Adrenal gland (tissue), 9 donors: ENCODE measurements at regions not wholly inside any gene's neighbourhood (a gene's known extent, or its start where the extent isn't known, plus 50 kb on each side); places are given as distances from the start of the nearest gene placed in this dataset.

Source experiments
- DNase-seq, 7 donors: peaks; one replicate each; pipeline ENCODE4 v3.0.0-alpha.2; 2019 to 2020
- H3K27ac ChIP-seq, 5 donors: fragments of 200-600 bp; sonication (generic) in 4 of 5; 1 replicate in 3 of 5; 2 replicates in 2 of 5; pipeline versions ENCODE4 v1.5.1 to v1.8.0; 2016 to 2020; ENCODE audit warnings: mild to moderate bottlenecking in 1 of 5
- H3K27me3 ChIP-seq: fragments of 200-600 bp; 2 replicates; pipeline ENCODE4 v1.8.0; 2021
- H3K36me3 ChIP-seq, 2 donors: fragments of 200-600 bp; replicated peaks in 1 of 2; 1 replicate in 1 of 2; 2 replicates in 1 of 2; pipeline versions ENCODE4 v1.5.1 to v1.8.0; 2018 to 2022
- H3K4me1 ChIP-seq, 2 donors: fragments of 200-600 bp; replicated peaks in 1 of 2; 1 replicate in 1 of 2; 2 replicates in 1 of 2; pipeline versions ENCODE4 v1.5.1 to v1.8.0; 2018 to 2021
- H3K4me3 ChIP-seq, 4 donors: fragments of 200-600 bp; sonication (generic) in 3 of 4; one replicate each; pipeline ENCODE4 v1.5.1; 2016 to 2018
- H3K9me3 ChIP-seq, 3 donors: fragments of 200-600 bp; sonication (generic) in 1 of 3; replicated peaks in 1 of 3; 1 replicate in 2 of 3; 2 replicates in 1 of 3; pipeline versions ENCODE4 v1.5.1 to v1.8.0; 2016 to 2021
- CTCF ChIP-seq, 6 experiments: fragments of 450-650 bp in 4 of 6; fragments of 200-600 bp in 2 of 6; sonication (generic) in 1 of 6; IDR thresholded peaks; 1 replicate in 5 of 6; 2 replicates in 1 of 6; pipeline versions ENCODE4 v1.5.1 to v1.8.0; 2016 to 2021; ENCODE audit warnings: antibody characterized with exemption in 6 of 6, mild to moderate bottlenecking in 2 of 6, moderate library complexity in 1 of 6
- POLR2A ChIP-seq, 2 donors: fragments of 450-650 bp; IDR thresholded peaks; one replicate each; pipeline ENCODE4 v1.6.1; 2017; ENCODE audit warnings: antibody characterized with exemption in 2 of 2, mild to moderate bottlenecking in 2 of 2, moderate library complexity in 1 of 2
- WGBS, 4 donors: extraction: QIAGEN DNeasy Blood & Tissue Kit in 2 of 4; methylation state at CpG; one replicate each; pipeline versions ENCODE4 v1.1.5 to v1.1.7; 2013 to 2017; 5-methylcytosine and 5-hydroxymethylcytosine counted together
- intact Hi-C, 2 donors: fragments of 100-400 bp; cut with DNase I; formaldehyde crosslinking; loops; one replicate each; pipeline versions ENCODE4 v1.14.1 to v1.15.0; 2022 to 2023
- donor health status: healthy with polysubstance abuse.
- donor health status: Bipolar disorder and iron deficiency.
- donor health status: DM: yes; HTN: yes; CAD: no.
- donor health status: DM: no; HTN: no; CAD: no.
- donor health status: DM: no; HTN: no; CAD: no.

DNA sequence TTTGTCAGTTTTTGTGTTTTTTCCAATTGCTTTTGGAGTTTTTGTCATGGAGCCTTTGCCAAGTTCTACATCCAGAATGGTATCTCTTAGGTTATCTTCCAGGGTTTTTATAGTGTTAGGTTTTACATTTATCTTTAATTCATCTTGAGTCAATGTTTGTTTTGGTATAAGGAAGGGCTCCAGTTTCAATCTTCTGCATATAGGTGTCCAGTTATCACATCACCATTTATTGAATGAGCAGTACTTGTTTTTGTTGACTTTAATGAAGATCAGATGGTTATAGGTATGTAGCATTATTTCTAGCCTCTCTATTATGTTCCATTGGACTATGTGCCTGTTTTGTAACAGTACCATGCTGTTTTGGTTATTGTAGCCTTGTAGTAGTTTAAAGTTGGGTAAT lies 1233.1 kb downstream of the PLA2G4A start:
- H3K27me3 ChIP-seq = no peaks in the 10 kb centered on the region
- H3K27ac ChIP-seq = no peak overlapping the region
- H3K9me3 ChIP-seq = no peaks in the 10 kb centered on the region
- TF ChIP-seq POLR2A (IDR thresholded peaks at IDR 0.05) (no peak), CTCF (IDR thresholded peaks at IDR 0.05) (no peak)
- no peaks in the 10 kb centered on the region for H3K4me1 ChIP-seq
- intact Hi-C loops = no loop called here
- no peak for DNase-seq
- no peak overlapping the region for H3K4me3 ChIP-seq
- no peaks in the 10 kb centered on the region for H3K36me3 ChIP-seq

DNA sequence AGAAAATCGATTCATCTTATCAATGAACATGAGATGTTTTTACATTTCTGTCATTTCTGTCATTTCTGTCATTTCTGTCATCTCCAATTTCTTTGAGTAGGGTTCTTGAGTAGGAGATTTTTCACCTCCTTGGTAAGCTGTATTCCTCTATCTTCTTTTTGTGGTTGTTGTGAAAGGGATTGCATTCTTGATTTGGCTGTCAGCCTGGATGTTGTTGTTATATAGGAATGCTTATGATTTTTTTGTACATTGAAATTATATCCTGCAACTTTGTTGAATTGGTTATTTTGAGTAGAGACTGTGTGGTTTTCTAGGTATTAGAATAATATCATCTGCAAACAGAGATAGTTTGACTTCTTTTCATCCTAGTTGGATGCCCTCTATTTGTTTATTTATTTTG lies 1233.7 kb downstream of the PLA2G4A start:
- no peaks in the 10 kb centered on the region for H3K9me3 ChIP-seq
- WGBS, 4 donors = 58 to 70% (median 66%) methylated on average over 1 of the region's 1 CpG
- intact Hi-C loops = no loop called here
- no peaks in the 10 kb centered on the region for H3K4me1 ChIP-seq
- no peaks in the 10 kb centered on the region for H3K27me3 ChIP-seq
- no peaks in the 10 kb centered on the region for H3K36me3 ChIP-seq
- no peak overlapping the region for H3K4me3 ChIP-seq
- TF ChIP-seq POLR2A (IDR thresholded peaks at IDR 0.05) (no peak), CTCF (IDR thresholded peaks at IDR 0.05) (no peak)
- DNase-seq = no peak
- no peak overlapping the region for H3K27ac ChIP-seq

GRCh38 chr1:188065917-188066316 lies 1237.2 kb downstream of the PLA2G4A start:
- Histone ChIP-seq H3K4me1 (no peaks in the 10 kb centered on the region), H3K36me3 (no peaks in the 10 kb centered on the region), H3K27ac (no peak overlapping the region), H3K9me3 (peaks cover 0 to 9% (median 0%) of the 10 kb centered on the region in 3 donors), H3K27me3 (no peaks in the 10 kb centered on the region), H3K4me3 (no peak overlapping the region)
- intact Hi-C loops = no loop called here
- 50 to 63% (median 60%) methylated on average over 1 of the region's 1 CpG for WGBS, 4 donors
- TF ChIP-seq POLR2A (IDR thresholded peaks at IDR 0.05) (no peak), CTCF (IDR thresholded peaks at IDR 0.05) (no peak)
- no peak for DNase-seq

DNA sequence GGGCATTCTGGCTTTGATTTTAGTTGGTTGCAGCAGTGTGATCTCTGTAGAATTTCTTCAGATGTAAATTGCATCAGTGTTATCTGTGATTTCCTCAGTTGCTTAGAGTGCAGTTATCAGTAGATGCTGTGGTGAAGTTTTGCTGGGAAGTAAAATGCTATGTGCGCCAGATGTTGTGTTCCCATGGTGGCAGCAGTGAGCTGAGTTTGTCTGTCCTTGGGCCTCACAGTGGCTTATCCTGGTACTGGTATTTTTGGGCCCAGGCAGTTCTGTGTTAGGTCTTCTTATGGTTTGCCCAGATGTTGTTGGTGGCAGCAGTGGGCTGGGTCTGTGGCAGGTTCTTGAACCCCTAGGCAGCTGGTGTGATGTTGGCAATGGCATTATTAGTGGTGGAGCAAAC lies 1242.1 kb downstream of the PLA2G4A start:
- Histone ChIP-seq H3K9me3 (peaks cover 0 to 9% (median 0%) of the 10 kb centered on the region in 3 donors), H3K4me3 (no peak overlapping the region), H3K36me3 (no peaks in the 10 kb centered on the region), H3K27ac (no peak overlapping the region), H3K27me3 (no peaks in the 10 kb centered on the region), H3K4me1 (no peaks in the 10 kb centered on the region)
- no peak for DNase-seq
- TF ChIP-seq CTCF (IDR thresholded peaks at IDR 0.05) (no peak), POLR2A (IDR thresholded peaks at IDR 0.05) (no peak)
- intact Hi-C loops = no loop called here
- WGBS, 4 donors = 0 to 97% (median 72%) methylated on average over 1 of the region's 1 CpG
